ENCODE measurements at regions not wholly inside any gene's neighbourhood (a gene's known extent, or its start where the extent isn't known, plus 50 kb on each side); places are given as distances from the start of the nearest gene placed in this dataset.

DNA sequence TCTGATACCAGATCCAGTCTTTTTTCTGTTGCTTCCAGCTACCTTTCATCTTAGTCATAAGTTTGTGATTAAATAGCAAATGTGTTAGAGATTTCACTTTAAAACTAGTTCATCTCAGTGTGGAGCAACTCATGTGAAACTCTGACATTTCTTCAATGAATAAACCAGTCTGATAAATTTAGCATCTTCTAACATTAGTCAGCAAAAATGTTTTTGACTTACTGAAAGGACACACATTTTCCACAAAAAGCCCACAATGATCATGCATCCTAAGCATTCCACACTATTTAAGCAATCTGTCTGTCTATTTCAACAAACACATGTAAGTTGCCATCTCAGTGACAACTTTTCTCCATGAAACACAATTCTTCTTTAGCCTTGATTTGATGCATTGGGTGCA, 222.2 kb upstream of the SLC35B3 start:
- H3T11ph ChIP-seq (ENCODE audit: low read length), result no peak overlapping the region
- no peak overlapping the region for H3K18ac ChIP-seq (ENCODE audit: insufficient read length, low read depth, low read length)
- TF ChIP-seq, protein P1, sequence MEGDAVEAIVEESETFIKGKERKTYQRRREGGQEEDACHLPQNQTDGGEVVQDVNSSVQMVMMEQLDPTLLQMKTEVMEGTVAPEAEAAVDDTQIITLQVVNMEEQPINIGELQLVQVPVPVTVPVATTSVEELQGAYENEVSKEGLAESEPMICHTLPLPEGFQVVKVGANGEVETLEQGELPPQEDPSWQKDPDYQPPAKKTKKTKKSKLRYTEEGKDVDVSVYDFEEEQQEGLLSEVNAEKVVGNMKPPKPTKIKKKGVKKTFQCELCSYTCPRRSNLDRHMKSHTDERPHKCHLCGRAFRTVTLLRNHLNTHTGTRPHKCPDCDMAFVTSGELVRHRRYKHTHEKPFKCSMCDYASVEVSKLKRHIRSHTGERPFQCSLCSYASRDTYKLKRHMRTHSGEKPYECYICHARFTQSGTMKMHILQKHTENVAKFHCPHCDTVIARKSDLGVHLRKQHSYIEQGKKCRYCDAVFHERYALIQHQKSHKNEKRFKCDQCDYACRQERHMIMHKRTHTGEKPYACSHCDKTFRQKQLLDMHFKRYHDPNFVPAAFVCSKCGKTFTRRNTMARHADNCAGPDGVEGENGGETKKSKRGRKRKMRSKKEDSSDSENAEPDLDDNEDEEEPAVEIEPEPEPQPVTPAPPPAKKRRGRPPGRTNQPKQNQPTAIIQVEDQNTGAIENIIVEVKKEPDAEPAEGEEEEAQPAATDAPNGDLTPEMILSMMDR (conservative IDR thresholded peaks at IDR 0.05), result no peak
- no peak overlapping the region for H3K14ac ChIP-seq (ENCODE audit: insufficient read depth, low read length)
- no peak overlapping the region for H2AK5ac ChIP-seq (ENCODE audit: insufficient read length, low read length)
- H4K8ac ChIP-seq (replicated peaks; ENCODE audit: insufficient read length, low read depth, low read length), result no peak overlapping the region
- H2BK5ac ChIP-seq (ENCODE audit: insufficient read length, low read length), result no peak overlapping the region
- no peak overlapping the region for H3K4me2 ChIP-seq (ENCODE audit: insufficient read depth, insufficient read length, low read length)
- H3K9ac ChIP-seq (ENCODE audit: extremely low read depth, insufficient read length, low read length), result no peak overlapping the region
- H3K9me3 ChIP-seq (ENCODE audit: control insufficient read depth, low read depth, low read length), result no peaks in the 10 kb centered on the region
- no peak overlapping the region for H2AFZ ChIP-seq (ENCODE audit: low read length)
- H2BK15ac ChIP-seq (ENCODE audit: low read depth, low read length), result no peak overlapping the region
- no peak overlapping the region for H3K27ac ChIP-seq (ENCODE audit: insufficient read length, low read depth, low read length)
- Mint-ChIP-seq H3K27me3 (ENCODE audit: low read depth) (no peaks in the 10 kb centered on the region; the same call in 1 of the 2 replicates), H3K9me3 (no peaks in the 10 kb centered on the region), H3K27ac (no peak overlapping the region), H3K4me3 (no peak overlapping the region), H3K36me3 (ENCODE audit: insufficient read depth in 1 of 3, low read depth in 3 of 3) (no peaks in the 10 kb centered on the region), H3K4me1 (peaks cover 6 to 9% of the 10 kb centered on the region in 2 experiments; a peak in 2 of 4 replicates)
- H4K5ac ChIP-seq (ENCODE audit: insufficient read length, low read depth, low read length), result no peak overlapping the region
- no peak overlapping the region for H3K23ac ChIP-seq (ENCODE audit: insufficient read length, low read depth, low read length)
- H3K79me1 ChIP-seq (ENCODE audit: insufficient read depth, low read depth, low read length, poor library complexity, severe bottlenecking), result no peaks in the 10 kb centered on the region
- no peak overlapping the region for H2BK120ac ChIP-seq (ENCODE audit: low read depth, low read length, poor library complexity, severe bottlenecking)
- no peak for DNase-seq
- no peaks in the 10 kb centered on the region for H4K20me1 ChIP-seq (ENCODE audit: control insufficient read depth, insufficient read depth, insufficient read length)
- no peak overlapping the region for H3K56ac ChIP-seq (ENCODE audit: insufficient read length, low read depth, low read length)
- no peak overlapping the region for H2BK12ac ChIP-seq (ENCODE audit: insufficient read length, low read depth, low read length)
- H3K4me1 ChIP-seq (ENCODE audit: insufficient read depth, low read length), result no peaks in the 10 kb centered on the region
- no peak overlapping the region for H2BK20ac ChIP-seq (ENCODE audit: low read depth, low read length, poor library complexity, severe bottlenecking)
- H3K27me3 ChIP-seq (ENCODE audit: insufficient read depth, low read length), result no peaks in the 10 kb centered on the region
- H4K91ac ChIP-seq (ENCODE audit: insufficient read length, low read depth, low read length), result no peak overlapping the region
- H3K79me2 ChIP-seq (ENCODE audit: insufficient read depth, low read length), result no peaks in the 10 kb centered on the region
- no peaks in the 10 kb centered on the region for H3K23me2 ChIP-seq (ENCODE audit: insufficient read length, low read depth, low read length, poor library complexity, severe bottlenecking)
- H3K4ac ChIP-seq (ENCODE audit: low read depth, low read length), result no peak overlapping the region

All from H9 (cell line).